Panc1 (cell line): ENCODE measurements at regions not wholly inside any gene's neighbourhood (a gene's known extent, or its start where the extent isn't known, plus 50 kb on each side); places are given as distances from the start of the nearest gene placed in this dataset.

Experiments
- POLR2AphosphoS5 ChIP-seq: IDR thresholded peaks from 2 replicates; pipeline ENCODE4 v1.6.1; 2012; ENCODE audit warnings: mild to moderate bottlenecking, low read depth, low read length, moderate library complexity
- SIN3A ChIP-seq: IDR thresholded peaks from 2 replicates; pipeline ENCODE4 v1.6.1; 2012; ENCODE audit warnings: low read depth, mild to moderate bottlenecking, low read length, moderate library complexity, borderline replicate concordance; ENCODE audit not compliant: insufficient read depth
- TCF7L2 ChIP-seq: IDR thresholded peaks from 2 replicates; pipeline ENCODE4 v1.6.1; 2011; ENCODE audit warnings: mild to moderate bottlenecking, low read depth, low read length, inconsistent platforms
- TF ChIP-seq, protein P1 (sequence below): fragments of 450-650 bp; IDR thresholded peaks from 2 replicates; pipeline ENCODE4 v1.5.1; 2017; ENCODE audit warnings: mild to moderate bottlenecking
- TF ChIP-seq, protein P2 (sequence below), 2 experiments: IDR thresholded peaks; 2 replicates each; pipeline ENCODE4 v1.6.1; 2011 to 2012; ENCODE audit warnings: low read depth in 2 of 2, control low read depth in 1 of 2, low read length in 1 of 2, mild to moderate bottlenecking in 1 of 2, moderate library complexity in 1 of 2; ENCODE audit not compliant: insufficient read depth in 1 of 2

DNA sequence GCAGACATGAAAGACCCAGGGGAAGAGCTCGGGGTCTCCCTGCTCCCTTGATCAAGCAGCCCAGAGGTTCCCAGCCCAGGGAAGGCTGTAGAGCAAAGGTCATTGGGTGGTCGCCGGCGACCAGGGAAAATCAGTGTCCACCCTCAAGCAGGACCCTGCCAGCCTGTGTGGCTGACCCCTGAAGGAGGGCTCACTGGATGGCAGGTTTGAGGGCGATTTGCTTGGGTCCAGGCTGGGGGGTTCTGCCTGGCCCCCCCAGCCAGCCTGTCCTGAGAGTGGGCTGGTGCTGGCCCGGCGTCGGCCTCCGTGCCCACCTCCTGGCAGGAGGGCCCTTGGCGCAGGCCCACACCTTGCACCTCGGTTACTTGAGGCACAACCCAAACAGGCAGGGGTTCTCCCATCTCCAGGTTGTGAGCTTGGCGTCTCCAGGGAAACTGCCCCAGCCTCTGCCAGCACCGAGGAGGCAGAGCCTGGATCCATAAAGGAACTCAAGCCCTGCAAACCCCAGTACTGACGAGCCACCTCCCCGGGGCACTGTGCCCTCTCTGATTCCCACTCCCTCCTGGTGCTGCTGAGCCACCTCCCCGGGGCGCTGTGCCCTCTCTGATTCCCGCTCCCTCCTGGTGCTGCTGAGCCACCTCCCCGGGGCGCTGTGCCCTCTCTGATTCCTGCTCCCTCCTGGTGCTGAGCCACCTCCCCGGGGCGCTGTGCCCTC lies 329.0 kb upstream of the SFSWAP start:
- TF ChIP-seq SIN3A: no peak
- TF ChIP-seq, protein P1, sequence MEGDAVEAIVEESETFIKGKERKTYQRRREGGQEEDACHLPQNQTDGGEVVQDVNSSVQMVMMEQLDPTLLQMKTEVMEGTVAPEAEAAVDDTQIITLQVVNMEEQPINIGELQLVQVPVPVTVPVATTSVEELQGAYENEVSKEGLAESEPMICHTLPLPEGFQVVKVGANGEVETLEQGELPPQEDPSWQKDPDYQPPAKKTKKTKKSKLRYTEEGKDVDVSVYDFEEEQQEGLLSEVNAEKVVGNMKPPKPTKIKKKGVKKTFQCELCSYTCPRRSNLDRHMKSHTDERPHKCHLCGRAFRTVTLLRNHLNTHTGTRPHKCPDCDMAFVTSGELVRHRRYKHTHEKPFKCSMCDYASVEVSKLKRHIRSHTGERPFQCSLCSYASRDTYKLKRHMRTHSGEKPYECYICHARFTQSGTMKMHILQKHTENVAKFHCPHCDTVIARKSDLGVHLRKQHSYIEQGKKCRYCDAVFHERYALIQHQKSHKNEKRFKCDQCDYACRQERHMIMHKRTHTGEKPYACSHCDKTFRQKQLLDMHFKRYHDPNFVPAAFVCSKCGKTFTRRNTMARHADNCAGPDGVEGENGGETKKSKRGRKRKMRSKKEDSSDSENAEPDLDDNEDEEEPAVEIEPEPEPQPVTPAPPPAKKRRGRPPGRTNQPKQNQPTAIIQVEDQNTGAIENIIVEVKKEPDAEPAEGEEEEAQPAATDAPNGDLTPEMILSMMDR: no peak
- no peak for TF ChIP-seq POLR2AphosphoS5
- TF ChIP-seq, protein P2, sequence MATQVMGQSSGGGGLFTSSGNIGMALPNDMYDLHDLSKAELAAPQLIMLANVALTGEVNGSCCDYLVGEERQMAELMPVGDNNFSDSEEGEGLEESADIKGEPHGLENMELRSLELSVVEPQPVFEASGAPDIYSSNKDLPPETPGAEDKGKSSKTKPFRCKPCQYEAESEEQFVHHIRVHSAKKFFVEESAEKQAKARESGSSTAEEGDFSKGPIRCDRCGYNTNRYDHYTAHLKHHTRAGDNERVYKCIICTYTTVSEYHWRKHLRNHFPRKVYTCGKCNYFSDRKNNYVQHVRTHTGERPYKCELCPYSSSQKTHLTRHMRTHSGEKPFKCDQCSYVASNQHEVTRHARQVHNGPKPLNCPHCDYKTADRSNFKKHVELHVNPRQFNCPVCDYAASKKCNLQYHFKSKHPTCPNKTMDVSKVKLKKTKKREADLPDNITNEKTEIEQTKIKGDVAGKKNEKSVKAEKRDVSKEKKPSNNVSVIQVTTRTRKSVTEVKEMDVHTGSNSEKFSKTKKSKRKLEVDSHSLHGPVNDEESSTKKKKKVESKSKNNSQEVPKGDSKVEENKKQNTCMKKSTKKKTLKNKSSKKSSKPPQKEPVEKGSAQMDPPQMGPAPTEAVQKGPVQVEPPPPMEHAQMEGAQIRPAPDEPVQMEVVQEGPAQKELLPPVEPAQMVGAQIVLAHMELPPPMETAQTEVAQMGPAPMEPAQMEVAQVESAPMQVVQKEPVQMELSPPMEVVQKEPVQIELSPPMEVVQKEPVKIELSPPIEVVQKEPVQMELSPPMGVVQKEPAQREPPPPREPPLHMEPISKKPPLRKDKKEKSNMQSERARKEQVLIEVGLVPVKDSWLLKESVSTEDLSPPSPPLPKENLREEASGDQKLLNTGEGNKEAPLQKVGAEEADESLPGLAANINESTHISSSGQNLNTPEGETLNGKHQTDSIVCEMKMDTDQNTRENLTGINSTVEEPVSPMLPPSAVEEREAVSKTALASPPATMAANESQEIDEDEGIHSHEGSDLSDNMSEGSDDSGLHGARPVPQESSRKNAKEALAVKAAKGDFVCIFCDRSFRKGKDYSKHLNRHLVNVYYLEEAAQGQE (IDR thresholded peaks at IDR 0.05; ENCODE audit: insufficient read depth in 1 of 2, low read depth in 2 of 2, low read length in 1 of 2): no peak
- TF ChIP-seq TCF7L2: no peak
